Breast epithelium (tissue), 4 donors: ENCODE measurements at regions not wholly inside any gene's neighbourhood (a gene's known extent, or its start where the extent isn't known, plus 50 kb on each side); places are given as distances from the start of the nearest gene placed in this dataset.

Experiments
- DNase-seq, 2 donors: peaks; one replicate each; pipeline ENCODE4 v3.0.0-alpha.2; 2019; ENCODE audit warnings: low spot score in 2 of 2
- H3K27ac ChIP-seq, 2 donors: fragments of 200-600 bp; sonication (generic) in 1 of 2; one replicate each; pipeline ENCODE4 v1.5.1; 2016 to 2019; ENCODE audit warnings: mild to moderate bottlenecking in 1 of 2
- H3K27me3 ChIP-seq, 2 donors: fragments of 200-600 bp; sonication (generic) in 1 of 2; one replicate each; pipeline versions ENCODE4 v1.5.1 to v1.6.0; 2017 to 2019; ENCODE audit warnings: control low read depth in 1 of 2, mild to moderate bottlenecking in 1 of 2
- H3K36me3 ChIP-seq: fragments of 200-600 bp; one replicate; pipeline ENCODE4 v1.5.1; 2019
- H3K4me1 ChIP-seq, 2 donors: fragments of 200-600 bp; sonication (generic); one replicate each; pipeline ENCODE4 v1.5.1; 2016 to 2019; ENCODE audit warnings: control low read depth in 1 of 2
- H3K4me3 ChIP-seq, 3 donors: fragments of 200-600 bp; sonication (generic); 1 replicate in 2 of 3; 2 replicates in 1 of 3; pipeline ENCODE4 v1.5.1; 2016 to 2019; ENCODE audit warnings: mild to moderate bottlenecking in 3 of 3, moderate library complexity in 2 of 3
- H3K9me3 ChIP-seq, 2 donors: fragments of 200-600 bp; sonication (generic) in 1 of 2; one replicate each; pipeline ENCODE4 v1.5.1; 2016 to 2019; ENCODE audit warnings: control low read depth in 1 of 2
- CTCF ChIP-seq, 3 donors: fragments of 450-650 bp; IDR thresholded peaks; one replicate each; pipeline ENCODE4 v1.5.1; 2016 to 2017; ENCODE audit warnings: antibody characterized with exemption in 3 of 3, mild to moderate bottlenecking in 3 of 3, moderate library complexity in 3 of 3
- POLR2A ChIP-seq: fragments of 450-650 bp; IDR thresholded peaks from one replicate; pipeline ENCODE4 v1.6.1; 2016; ENCODE audit warnings: antibody characterized with exemption, mild to moderate bottlenecking, moderate library complexity
- POLR2AphosphoS5 ChIP-seq, 3 donors: sonication (generic); formaldehyde crosslinking; IDR thresholded peaks; one replicate each; pipeline ENCODE4 v1.6.1; 2017; ENCODE audit warnings: antibody characterized with exemption in 3 of 3
- intact Hi-C: fragments of 100-400 bp; cut with DNase I; formaldehyde crosslinking; loops from one replicate; pipeline ENCODE4 v1.15.1; 2023; ENCODE audit warnings: low total_unique reads

GRCh38 chr20:48051794-48052474 is 266.7 kb upstream of the SULF2 start:
- Histone ChIP-seq H3K27me3 (no peaks in the 10 kb centered on the region), H3K9me3 (no peaks in the 10 kb centered on the region), H3K4me1 (no peaks in the 10 kb centered on the region), H3K4me3 (no peak overlapping the region), H3K27ac (no peak overlapping the region), H3K36me3 (no peaks in the 10 kb centered on the region)
- TF ChIP-seq POLR2AphosphoS5 (IDR thresholded peaks at IDR 0.05): no peak
- TF ChIP-seq CTCF (IDR thresholded peaks at IDR 0.05): no peak
- no peak for TF ChIP-seq POLR2A
- intact Hi-C loops: no loop called here
- no peak for DNase-seq

- Histone ChIP-seq H3K27me3 (no peaks in the 10 kb centered on the region), H3K36me3 (no peaks in the 10 kb centered on the region), H3K4me3 (no peak overlapping the region), H3K4me1 (no peaks in the 10 kb centered on the region), H3K27ac (no peak overlapping the region), H3K9me3 (no peaks in the 10 kb centered on the region)
- TF ChIP-seq POLR2AphosphoS5 (IDR thresholded peaks at IDR 0.05) (no peak), CTCF (IDR thresholded peaks at IDR 0.05) (no peak), POLR2A (no peak)
- no peak for DNase-seq
- intact Hi-C loops: no loop called here
These were observed 264.4 kb upstream of the SULF2 start for GRCh38 chr20:48049641-48050040.

- DNase-seq: no peak
- Histone ChIP-seq H3K27ac (no peak overlapping the region), H3K36me3 (no peaks in the 10 kb centered on the region), H3K27me3 (no peaks in the 10 kb centered on the region), H3K4me1 (no peaks in the 10 kb centered on the region), H3K9me3 (no peaks in the 10 kb centered on the region), H3K4me3 (no peak overlapping the region)
- intact Hi-C loops: no loop called here
- TF ChIP-seq CTCF (IDR thresholded peaks at IDR 0.05): no peak
- no peak for TF ChIP-seq POLR2AphosphoS5 (IDR thresholded peaks at IDR 0.05)
- TF ChIP-seq POLR2A: no peak
These were observed 263.9 kb upstream of the SULF2 start for GRCh38 chr20:48049171-48049570.

- Histone ChIP-seq H3K9me3 (no peaks in the 10 kb centered on the region), H3K27ac (no peak overlapping the region), H3K4me1 (no peaks in the 10 kb centered on the region), H3K27me3 (no peaks in the 10 kb centered on the region), H3K4me3 (no peak overlapping the region), H3K36me3 (no peaks in the 10 kb centered on the region)
- no peak for DNase-seq
- TF ChIP-seq CTCF (IDR thresholded peaks at IDR 0.05): no peak
- no peak for TF ChIP-seq POLR2A
- TF ChIP-seq POLR2AphosphoS5 (IDR thresholded peaks at IDR 0.05): no peak
- intact Hi-C loops: no loop called here
These were observed 262.2 kb upstream of the SULF2 start for GRCh38 chr20:48047447-48047846.

- no peaks in the 10 kb centered on the region for H3K27me3 ChIP-seq
- intact Hi-C loops: no loop called here
- no peaks in the 10 kb centered on the region for H3K36me3 ChIP-seq
- no peak overlapping the region for H3K27ac ChIP-seq
- DNase-seq: no peak
- H3K4me1 ChIP-seq: no peaks in the 10 kb centered on the region
- no peak for TF ChIP-seq CTCF (IDR thresholded peaks at IDR 0.05)
- no peak for TF ChIP-seq POLR2AphosphoS5 (IDR thresholded peaks at IDR 0.05)
- TF ChIP-seq POLR2A: no peak
- H3K4me3 ChIP-seq: no peak overlapping the region
- H3K9me3 ChIP-seq: no peaks in the 10 kb centered on the region
These were observed 257.3 kb upstream of the SULF2 start for GRCh38 chr20:48042628-48043027.
